GM21717 (cell line): ENCODE measurements at regions not wholly inside any gene's neighbourhood (a gene's known extent, or its start where the extent isn't known, plus 50 kb on each side); places are given as distances from the start of the nearest gene placed in this dataset.

Experiments
- ATAC-seq: cut with Tn5 transposase; IDR thresholded peaks from one replicate; pipeline ENCODE4 v1.9.1; 2021; ENCODE audit warnings: mild to moderate bottlenecking, moderate library complexity; ENCODE audit not compliant: unreplicated experiment

DNA sequence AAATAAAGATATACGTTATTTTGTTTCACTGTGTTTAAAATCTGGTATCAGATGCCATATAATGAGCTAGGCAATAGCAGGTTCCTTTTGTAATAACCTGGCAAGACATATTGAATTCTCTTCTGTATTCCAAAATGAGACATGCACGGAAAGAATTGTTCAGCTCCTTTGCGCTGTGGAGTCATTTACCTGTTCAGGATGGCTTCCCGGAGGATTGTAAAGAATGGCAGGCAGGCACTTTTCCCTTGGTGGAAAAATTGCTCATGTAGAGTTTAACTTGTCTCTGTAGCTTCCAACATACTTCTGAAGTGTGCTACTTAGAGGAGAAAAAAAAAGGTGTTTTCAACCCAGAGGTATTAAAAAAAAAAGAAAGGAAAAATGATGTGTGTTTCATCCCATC lies 805.2 kb downstream of the GALC start:
- ATAC-seq, result no peak

DNA sequence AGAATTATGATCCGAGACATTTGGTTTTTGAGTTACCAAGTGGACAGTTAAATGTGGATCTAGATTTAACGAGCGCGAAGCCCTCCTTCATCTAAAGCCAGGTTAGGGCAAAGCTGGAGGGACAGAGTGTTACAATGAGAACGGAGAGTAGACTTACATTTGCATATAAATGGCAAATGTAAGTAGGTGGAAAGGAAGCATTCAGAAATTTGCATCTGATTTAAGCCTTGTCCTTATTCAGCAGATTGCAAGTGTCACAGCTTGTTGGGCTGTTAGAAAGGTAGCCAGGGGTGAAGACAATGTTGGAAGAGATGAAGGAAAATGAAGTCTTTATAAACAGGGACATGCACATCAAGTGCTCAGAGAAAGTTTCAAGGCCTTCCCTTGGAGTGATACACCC lies 806.2 kb downstream of the GALC start:
- no peak for ATAC-seq

DNA sequence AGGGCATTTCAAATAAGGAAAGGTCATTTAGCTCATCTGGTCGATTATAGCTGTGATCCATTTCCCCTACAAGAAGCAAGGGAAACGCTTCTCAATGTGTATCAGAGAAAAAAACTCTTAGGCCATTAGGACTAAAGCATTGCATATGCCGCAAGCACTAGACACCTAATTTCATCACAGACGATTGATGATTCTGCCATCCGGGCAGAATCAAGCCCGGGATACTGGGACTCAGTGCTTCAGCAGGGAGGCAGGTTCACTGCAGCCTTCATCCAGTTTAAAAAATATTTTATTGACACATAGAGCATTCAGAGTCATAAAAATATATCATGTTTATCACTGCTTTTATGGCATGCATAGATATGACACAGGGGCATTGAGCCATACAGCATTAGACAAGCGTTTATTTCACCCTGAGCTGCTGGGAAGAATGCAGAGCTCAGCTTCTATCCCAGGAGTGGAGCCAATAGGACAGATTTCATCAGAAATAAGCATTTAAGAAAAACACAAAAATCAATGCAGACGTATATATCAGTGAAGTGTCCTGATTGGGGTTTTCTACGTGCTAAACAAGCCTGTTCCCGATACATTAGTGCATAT lies 806.9 kb downstream of the GALC start:
- no peak for ATAC-seq

DNA sequence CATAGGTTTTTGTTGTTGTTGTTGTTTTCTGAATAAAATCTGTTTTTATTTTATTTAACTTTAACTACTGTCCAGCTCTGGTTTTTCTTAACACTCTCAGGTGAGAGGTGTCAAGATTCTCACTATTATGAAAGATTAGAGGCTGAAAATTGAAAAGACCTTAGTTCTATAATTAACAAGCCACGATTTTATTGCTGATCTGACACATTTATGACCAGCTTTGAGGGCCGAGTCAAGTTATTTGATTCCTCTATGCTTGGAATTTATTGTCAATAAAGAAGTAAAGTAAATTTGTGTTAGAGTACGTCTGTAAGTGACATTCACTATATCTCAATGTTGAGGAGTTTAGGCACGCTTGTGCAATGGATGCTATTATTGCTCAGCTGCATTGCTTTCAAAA lies 808.8 kb downstream of the GALC start:
- no peak for ATAC-seq

DNA sequence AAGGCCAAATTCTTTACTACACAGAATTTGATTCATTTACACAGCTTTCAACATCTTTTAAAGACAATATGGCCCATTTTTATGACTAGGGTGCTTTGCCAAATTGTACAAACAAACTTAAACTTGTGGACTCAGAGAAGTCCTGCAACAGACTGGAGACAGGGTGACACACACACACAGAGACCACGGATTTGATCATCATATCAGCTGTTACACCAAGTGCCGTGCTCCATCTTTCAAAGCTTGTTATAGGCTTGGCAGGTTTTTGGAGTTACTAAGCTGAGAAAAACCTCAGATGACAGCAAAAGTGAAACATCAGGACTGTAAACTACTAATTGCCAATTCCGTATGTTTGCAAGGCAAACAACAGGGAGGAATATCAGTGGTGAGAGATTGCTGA lies 811.7 kb downstream of the GALC start:
- no peak for ATAC-seq

DNA sequence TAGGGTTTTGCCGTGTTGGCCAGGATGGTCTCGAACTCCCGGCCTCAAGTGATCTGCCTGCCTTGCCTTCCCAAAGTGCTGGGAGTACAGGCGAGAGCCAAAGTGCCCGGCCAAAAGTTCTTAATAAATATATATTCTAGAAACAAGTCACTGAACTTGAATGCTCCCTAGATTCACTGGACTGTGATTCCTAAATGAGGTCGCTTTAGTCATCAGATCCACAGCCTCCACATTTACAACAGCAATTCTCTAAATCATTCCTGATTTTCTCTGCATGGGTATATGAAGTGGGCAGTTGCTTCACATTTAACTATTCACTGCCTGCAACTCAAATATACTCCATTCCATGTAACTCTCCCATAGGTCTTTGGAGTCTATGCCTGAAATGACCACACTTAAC lies 813.0 kb downstream of the GALC start:
- no peak for ATAC-seq

DNA sequence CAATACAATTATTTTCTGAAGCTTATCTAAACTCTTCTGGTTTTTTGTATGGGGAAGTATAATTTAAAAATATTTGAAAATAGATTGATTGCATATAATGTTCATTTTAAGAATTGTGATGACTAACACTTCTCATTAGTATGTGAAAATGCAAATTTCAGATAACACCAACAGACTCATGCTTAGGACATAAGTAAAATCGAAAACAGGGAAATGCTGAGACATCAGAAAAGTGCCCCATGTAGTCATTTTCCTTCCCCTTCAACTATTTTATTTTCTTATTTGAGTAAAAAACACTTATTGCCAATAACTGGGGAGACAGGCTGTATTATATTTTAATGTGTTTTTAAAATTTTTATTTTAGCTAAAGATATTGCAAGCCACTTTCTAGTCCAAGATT lies 814.7 kb downstream of the GALC start:
- ATAC-seq, result no peak

DNA sequence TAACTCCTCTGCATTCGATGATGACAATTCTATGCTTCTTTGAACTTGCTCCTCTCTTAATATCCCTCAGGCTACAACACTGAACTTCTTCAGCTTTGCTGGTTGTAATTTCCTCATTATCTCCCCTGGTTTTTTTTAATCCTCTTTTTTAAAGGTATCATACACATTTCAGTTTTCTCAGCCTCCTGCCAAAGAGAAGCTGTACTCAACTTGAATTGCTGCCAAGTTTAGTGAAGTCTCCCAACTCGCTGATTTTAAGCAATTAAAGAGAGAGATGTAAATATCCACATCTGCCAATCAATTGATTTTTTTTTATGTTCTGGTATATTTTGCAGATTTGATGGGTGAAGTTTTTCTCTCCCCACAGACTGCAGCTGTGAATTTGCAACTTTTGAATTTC lies 817.8 kb downstream of the GALC start:
- no peak for ATAC-seq

DNA sequence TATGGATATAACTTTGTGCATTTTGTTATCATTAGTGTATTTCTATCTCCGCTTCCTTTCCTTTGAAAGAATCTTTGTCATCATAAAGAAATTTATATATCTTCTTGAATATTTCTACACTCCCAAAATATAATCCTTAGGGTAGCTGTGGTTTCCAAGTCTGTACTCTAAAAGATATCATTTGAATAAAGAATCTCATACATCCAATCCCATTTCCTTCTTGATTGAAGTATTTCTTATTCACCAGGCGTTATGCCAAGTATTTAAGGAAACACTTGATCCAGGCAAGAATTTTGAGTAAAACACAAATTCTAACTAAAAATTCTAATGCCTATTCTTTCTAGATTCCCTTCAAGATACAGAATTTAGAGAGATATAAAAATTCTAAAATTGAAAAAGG lies 821.8 kb downstream of the GALC start:
- ATAC-seq, result no peak

DNA sequence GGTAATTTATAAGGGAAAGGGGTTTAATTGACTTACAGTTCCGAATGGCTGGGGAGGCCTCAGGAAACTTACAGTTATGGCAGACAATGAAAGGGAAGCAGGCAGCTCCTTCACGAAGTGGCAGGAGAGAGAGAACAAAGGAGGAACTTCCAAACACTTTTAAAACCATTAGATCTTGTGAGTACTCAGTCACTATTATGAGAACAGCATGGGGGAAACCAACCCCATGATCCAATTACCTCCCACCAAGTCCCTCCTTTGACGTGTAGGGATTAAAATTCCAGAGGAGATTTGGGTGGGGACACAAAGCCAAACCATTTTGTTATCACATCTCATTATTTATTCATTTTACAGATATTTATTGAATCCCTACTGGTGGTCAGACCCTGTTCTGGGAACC lies 822.8 kb downstream of the GALC start:
- no peak for ATAC-seq

DNA sequence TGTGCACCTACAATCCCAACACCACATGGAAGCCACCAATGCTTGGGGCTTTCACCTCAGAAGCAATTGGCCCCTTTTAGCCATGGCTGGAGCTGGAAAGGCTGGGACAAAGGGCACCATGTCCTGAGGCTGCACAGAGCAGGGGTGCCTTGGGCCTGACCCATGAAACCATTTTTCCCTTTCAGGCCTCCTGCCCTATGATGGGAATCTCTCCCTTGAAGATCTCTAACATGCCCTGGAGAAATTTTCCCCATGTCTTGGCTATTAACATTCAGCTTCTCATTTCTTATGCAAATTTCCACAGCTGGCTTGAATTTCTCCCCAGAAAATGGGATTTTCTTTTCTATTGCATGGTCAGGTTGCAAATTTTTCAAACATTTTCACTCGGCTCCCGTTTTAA lies 823.6 kb downstream of the GALC start:
- ATAC-seq, result no peak

DNA sequence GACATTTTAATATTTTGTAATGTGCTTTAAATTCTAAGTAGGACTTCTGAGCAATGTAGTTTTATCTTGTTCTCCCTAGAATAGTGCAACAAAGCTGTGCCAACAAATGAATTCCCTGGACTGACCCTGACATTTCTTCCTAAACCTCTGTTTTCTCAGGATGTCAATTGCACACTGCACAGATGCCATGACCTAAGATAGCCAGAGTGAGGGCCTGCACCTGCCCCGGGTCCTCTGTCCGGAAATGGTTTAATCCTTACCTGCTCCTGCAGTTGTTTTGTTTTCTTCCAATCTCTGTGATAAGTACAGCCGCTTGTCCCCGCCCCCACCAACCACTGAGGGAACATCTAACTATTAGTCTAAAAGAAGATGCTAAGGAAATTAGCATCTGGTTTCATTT lies 831.5 kb downstream of the GALC start:
- no peak for ATAC-seq

DNA sequence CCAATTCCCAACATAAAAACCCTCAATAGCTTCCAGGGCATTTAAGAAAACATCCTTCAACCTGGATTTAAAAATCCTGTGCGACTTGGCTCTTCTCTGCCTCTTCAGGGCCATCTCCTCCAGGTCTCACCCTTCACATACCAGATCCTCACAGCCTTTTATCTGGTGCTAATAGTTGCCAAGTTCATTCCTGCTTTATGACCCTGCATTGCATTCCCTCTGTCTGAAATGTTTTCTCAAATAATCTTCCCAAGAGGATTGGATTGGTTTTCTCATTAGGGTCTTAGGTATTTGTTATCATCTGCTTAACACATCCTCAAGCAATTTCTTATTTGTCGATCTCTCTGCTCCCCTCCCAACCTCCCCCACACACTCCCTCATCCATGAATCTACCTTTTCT lies 832.0 kb downstream of the GALC start:
- ATAC-seq, result no peak

DNA sequence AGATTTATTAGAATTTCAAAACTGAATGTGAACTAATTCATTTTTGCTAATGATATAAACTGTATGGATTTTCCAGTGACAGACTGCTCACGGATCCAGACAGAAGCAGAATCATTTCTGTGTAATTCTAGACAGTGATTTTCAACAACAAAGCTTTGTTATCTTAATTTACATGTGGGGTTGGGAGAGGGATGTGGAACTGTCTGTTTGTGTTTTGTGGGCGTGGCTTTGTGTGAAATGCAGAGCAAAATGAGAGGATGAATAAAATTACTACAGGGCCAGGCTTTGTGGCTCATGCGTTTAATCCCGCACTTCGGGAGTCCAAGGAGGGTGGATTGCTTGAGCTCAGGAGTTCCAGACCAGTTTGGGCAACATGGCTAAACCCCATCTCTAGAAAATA lies 834.7 kb downstream of the GALC start:
- ATAC-seq, result no peak

DNA sequence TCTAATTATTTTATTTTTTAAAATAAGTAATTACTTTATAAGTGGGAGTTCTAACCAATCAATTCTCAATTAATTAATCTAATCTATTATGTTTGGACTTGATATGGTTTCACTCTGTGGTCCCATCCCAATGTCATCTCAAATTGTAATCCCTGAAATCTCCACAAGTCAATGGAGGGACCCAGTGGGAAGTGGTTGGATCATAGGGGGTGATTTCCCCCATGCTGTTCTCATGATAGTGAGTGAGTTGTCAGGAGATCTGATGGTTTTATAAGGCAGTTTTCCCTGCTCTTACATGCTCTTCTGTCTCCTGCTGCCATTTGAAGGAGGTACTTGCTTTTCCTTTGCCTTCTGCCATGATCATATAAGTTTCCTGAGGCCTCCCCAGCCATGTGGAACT lies 836.1 kb downstream of the GALC start:
- no peak for ATAC-seq

DNA sequence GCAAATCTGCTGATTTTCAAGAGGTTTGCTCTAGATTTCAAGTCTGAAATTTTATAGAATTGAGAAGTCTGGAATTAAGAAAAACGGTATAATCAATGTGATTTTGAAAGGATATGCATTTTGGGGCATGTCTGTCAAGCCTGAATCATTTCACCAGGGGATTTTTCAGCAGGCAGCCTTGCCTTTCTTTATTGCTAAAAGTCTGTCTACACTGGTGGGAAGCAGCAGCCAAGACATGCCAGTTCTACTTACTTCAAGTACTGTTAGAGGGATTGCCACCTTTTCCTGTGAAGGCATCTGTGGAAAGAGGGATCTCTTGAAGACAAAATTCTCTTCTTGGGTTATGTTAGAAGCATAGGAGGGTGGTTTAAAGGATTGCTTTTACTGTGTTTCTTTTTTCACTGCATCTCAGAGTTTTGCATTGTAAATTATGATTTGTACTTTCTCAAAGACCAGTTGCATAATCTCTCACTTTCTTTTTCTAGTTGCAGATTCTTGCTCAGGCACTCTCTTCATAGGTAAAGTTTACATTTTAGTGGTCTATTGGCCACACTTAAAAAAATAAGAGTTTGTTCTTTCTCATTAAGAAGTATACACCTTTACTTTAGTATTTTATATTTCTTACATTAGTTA lies 837.0 kb downstream of the GALC start:
- no peak for ATAC-seq

DNA sequence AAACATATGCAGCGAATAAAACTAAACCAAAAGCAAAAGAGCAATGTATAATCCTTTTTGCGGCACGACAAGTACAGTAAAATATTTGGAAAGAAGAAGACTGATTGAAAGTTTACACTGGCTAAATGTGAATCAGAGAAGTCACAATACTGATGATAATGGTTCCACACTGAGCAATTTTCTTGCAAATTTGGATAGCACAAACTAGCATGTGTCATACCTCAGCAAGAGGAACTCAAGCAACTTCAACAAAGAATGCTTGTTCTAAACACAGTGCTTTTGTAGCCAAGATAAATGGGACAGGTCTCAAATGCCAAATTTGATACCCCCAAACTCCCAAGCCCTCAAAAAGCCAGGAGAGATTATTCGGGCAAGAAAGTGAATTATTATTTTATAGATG lies 839.1 kb downstream of the GALC start:
- no peak for ATAC-seq

DNA sequence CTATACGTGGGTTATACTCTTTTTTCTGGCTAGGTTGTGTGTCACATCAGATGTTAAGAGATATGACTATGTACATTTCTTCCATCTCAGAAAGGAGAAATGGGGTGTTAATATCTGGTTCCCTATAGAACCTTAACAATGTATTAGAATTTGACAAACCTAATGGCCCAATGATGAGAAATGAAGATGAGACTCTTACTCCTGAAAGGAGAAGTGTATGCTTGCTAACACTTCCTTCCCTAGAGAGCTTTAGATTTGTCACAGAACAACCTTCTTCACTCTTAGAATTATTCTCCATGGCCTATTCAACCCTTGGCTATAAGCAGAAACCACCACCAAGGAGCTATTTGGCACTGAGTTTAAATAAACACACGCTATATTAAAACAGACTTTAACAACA lies 839.6 kb downstream of the GALC start:
- no peak for ATAC-seq

DNA sequence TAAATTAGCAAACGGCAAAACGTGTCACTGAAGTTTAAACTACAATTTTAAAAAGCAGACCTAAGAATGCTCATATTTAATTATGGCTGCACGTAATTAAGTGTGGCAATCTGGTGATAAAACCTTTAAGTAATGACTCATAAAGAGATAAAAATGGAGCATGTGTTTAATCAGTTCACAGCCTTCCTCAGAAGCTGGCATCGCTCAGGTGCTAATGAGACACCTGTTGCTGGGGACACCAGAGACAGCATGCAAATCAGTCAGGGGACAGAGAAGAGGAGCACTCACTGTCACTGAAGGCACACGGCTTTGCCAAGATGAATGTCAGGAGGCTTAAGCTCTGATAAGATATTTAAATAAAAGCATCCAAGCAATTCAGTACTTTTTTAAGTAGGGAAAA lies 840.3 kb downstream of the GALC start:
- no peak for ATAC-seq

DNA sequence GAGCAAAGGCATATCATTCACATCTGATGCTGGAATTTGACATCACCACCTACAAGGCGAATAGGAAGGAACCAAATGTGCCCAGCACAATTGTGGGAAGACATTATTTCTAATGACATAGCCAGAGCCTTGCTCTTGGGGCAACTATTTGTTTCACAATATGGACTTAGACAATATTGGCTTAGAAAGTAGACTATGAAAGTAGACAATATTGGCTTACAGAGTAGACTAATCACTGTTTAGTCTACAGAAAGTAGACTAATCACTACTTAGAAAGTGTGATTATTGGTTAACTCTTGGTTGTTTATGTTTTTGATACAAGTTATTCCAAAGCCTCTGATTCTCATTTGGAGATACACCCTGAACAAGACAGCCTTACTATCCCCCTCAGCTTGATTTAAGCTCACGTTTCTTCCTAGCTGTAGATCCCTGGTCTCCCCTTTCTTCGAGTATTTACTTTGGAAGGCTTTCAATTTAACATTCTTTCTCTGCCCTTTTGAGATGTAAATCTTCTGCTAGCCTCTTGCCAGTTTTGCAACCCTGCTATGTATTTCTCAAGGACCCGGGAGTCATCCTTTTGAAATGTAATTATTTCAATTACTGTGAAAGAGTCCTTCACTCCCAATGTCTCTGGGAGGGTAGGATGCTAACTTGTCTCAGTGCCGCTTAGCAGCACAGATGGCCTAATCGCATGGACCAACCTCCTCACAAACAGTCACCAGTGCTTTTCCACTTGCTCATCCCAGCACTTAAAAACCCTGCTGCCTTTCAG lies 843.2 kb downstream of the GALC start:
- ATAC-seq, result no peak

DNA sequence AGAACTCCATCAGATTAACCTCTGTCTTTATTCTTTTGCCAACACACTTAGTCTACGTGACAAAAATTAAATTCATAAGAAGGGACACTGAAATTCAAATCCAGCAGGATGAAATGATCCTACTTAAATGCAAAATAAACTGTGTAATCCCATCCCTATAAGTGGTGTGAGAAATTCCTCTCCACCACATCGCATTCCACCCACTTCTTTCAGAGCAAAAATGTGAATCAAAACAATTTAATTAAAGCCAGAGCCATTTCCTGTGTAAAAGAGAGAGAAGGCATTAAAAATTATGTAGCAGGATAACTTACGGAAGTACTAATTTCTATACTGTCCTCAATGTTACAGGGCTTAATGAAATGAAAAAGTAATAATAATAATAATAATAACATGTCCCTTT lies 844.3 kb downstream of the GALC start:
- no peak for ATAC-seq

DNA sequence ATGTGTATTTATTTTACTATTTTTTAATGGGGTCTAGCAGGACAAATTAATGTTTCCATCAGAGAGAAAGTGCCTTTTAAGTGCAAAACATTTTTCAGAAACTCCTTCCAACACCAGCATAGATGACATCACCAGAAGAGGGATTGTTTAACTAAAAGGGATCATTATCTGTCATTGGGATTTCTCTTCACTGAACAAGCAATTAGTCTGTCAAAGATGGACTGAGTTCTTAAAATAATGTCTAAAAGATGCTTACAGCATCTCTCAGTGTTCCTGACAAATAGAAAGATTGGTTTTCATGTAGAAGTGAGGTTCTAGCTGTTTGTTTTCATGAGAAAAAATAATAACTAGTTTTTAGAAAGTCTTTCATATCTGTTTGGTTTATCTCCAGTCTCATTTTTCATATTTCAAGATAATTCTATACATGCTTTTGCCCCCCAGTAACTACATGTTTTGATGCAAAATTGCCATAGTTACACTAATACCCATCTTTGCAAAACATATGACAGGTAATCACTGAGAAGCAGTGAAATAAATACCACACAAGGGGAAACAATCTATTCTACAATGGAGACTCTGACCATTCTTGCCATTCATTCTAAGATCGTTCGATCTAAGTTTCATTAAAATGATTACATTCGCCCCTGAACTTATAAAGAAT lies 850.3 kb downstream of the GALC start:
- ATAC-seq, result no peak
